NCI-H2227 (cell line): ENCODE measurements at regions not wholly inside any gene's neighbourhood (a gene's known extent, or its start where the extent isn't known, plus 50 kb on each side); places are given as distances from the start of the nearest gene placed in this dataset.
A peak's percentile ranks its signal among the peaks of the same experiment; 100 is the strongest.

Experiments
- DNase-seq: peaks from one replicate; lab custom pipeline; 2025; ENCODE audit not compliant: unreplicated experiment; lab: John Stamatoyannopoulos, UW

DNA sequence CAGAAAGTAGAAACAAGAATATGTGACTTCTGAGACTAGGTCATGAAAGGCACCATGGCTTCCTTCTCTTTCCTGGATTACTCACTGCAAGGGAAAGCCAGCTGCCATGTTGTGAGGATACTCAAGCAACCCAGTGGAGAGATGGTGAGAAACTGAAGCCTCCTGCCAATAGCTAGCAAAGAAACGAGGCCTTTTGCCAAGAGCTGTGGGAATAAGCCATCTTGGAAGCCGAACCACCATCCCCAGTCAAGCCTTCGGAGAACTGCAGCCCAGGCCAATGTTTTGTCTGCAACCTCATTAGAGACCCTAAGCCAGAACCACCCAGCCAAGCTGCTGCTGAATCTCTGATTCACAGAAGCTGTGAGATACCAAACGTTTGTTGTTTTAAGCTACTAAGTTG is 104.7 kb upstream of the CRHR1 start:
- no peak for DNase-seq

DNA sequence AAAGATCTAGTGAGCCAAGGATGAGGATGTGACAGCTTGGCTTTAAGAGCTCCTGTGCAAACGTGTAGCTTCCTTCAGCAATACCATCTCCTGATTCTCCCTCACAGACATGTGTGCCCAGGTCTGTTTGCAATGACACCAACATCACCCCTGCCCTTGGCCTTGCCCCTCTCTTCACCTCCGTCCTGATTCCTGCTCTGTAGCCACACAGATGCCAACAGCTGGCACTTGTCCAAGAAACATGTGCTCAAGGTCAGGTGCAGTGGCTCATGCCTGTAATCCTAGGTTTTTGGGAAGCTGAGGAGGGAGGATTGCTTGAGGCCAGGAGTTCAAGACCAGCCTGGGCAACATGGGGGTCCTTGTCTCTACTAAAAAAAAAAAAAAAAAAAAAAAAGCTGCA is 103.8 kb upstream of the CRHR1 start:
- no peak for DNase-seq

DNA sequence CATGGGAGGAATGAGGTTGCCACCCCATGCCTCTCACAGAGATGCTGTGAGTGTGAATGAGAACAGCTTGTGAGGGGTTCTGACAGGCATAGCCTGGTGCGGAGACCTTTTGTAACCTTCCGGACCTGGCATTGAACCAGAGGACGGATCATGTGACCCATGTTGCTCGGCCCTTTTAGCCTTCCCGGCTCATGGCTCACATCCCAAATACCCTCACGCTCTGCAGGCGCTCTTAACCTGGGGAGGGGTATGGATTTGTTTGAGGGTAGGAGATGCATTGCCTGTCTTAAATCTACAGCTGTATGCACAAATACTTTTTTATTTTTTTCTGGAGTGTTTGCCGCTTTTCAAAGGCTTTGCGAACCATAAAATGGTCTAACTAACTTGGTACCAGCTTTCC is 102.4 kb upstream of the CRHR1 start:
- no peak for DNase-seq

DNA sequence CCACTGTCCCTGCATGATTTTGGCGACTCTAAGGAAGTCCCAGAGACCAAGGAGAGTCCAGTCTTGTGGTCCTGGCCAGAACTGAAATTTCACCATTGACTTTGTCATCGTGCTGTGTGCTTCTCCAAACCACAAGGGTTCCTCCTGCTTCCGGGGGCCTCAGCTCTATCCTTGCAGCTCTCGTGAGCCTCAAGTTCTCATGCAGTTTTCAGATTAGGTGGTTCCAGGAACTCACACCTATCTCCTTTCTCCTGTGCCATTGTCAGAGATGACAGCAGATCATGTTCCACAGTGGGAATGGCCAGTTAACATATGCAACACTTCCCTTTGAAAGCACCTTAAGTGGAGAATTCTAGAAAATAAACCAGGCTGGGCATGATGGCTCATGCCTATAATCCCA is 97.9 kb upstream of the CRHR1 start:
- no peak for DNase-seq

DNA sequence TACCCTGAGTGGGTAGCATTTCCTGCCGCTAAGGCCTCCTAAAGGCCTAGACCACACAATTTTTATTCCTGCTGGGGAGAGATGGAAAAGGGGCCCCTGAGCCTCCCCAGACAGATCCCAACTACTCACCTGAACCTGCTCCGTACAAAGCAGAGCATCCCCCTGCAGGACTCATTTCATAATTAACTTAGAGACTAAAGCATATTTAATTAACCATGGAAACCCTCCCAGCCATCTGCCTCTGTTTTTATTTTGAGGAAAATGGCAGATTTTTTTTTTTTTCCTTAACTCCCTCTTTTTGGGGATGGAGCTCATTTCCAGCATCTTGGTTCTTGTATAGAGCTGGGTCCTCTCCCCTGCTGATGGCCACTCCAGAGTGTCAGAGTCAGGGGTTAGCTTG is 96.5 kb upstream of the CRHR1 start:
- no peak for DNase-seq

DNA sequence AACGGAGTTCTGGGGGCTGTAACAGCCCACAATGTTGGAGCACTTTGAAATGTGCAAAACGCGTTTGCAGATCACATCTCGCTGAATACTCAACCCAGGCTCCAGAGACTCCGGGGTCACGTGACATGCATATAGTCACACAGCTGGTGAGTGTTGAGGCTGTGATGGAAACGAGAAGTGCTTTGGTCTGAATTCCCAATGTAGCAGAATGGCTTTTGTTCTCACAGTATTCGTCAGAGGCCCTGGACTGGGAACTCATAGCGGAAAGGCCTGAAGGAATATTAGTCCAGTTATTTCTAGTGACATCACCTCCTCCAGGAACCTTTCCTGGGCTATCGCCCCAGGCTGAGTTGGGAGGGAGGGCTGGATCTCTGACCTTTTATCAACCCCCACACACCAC is 95.8 kb upstream of the CRHR1 start:
- no peak for DNase-seq

DNA sequence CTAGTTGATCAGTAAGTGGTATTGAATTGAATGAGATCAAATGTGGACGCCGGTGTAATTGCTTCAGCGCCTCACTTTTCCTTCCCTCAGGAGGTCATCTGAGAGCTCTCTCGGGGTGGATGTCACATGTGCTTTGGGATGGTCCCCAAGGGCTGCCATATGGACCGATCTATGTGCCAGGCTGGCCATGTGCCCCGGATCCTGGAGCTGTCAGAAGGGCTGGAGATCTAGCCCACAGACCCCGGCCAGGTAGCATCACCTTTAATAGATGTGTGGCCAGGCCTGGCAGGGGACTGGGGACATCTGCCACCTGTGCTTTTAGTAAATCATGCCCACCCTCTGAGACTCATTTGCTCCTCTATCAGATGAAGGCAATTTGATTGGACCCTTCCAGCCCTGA is 95.3 kb upstream of the CRHR1 start:
- no peak for DNase-seq

DNA sequence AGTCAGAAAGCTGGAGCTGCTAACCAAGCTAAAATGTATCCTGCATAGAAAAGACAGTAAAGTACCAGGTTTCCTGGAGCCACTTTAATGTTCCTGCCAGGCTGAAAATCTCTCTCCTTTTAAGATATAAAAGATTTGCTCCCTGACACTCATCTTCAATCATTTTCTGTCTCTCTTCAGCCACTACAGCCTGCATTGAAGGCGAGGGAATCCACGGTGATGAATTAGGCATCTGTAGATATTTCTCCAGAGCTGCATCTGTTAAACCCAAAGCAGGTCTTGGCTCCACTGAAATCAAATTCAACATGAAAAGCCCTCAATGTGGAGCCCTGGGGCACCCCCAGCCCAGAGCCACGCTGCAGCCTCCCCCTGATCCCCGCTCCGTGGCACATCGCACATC is 94.7 kb upstream of the CRHR1 start:
- no peak for DNase-seq

DNA sequence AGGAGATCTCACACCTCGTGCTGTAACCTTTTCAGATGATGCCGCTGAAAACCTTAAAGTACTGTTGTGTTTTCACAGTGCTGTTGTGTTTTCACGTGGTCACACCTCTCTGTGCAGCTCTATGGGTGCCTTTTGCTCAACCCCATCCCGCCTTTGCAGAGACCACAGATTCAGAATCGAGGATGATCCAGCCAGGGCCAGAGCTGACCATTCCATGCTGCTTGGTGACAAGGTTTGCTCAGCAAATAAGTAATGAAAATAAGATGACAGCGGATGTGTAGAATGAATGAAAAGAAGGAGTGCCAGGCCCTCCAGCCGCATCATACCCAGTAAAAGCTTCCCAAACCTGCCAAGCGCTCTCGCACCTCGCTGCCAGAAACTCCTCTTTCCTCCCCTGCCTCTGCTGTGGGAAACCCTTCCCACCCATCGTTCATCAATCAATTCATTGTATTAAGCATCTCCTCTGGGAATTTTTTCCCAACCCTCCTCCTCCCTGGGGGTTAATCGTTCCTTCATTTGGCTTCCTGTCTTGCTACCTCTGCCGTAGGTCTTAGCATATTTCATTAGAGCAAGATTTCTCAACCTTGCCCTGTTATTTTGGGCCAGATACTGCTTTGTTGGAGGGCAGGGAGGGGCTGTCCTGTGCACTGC is 93.4 kb upstream of the CRHR1 start:
- DNase-seq: no peak

DNA sequence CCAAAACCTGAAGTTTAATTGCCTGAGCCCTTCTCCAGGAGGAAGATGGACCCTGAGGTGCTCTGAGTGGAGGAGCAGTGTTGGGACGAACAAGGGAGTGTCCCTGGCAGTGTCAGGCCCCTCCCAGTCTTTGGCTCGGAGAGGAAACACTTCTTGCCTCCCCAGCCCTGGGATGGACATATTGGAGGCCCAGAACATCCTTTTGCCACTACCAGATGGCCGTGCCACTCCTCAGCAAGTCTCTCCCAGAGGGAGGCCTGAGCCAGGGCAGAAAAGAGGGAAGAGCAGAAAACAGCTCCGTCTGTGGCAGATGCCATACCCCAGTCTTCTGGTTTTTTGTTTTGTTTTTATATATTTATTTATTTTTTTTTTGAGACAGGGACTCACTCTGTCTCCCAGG is 91.5 kb upstream of the CRHR1 start:
- no peak for DNase-seq

DNA sequence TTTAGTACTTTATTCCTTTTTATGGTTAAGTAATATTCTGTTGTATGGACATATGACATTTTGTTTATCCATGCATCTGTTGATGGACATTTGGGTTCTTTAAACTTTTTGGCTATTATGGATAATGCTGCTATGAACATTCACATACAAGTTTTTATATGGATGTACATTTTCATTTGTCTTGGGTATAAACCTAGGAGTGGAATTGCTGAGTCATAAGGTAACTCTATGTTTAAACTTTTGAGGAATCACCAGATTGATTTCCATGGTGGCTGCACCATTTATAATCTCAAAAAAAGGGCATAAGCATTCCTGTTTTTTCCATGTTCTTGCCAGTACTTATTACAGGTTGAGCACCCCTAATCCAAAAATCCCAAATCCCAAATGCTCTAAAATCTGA is 90.3 kb upstream of the CRHR1 start:
- no peak for DNase-seq

DNA sequence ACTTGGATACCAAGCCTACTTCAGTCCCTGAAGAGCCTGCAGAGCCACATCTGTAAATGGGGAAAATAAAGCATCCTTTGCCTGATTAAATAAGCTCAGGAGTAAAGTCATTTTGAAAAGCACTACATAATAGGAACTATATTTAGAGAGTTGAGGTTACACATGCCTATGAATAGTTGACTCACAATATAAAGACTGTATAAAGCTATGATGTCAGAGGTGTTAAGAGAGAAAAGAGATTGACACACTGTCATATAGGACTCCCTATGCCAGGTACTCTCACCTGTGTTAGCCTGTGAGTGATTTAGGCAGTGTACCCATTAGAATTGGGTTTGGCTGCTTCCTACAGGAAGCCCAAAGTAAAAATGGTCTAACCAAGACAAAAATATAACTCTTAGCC is 87.7 kb upstream of the CRHR1 start:
- no peak for DNase-seq

DNA sequence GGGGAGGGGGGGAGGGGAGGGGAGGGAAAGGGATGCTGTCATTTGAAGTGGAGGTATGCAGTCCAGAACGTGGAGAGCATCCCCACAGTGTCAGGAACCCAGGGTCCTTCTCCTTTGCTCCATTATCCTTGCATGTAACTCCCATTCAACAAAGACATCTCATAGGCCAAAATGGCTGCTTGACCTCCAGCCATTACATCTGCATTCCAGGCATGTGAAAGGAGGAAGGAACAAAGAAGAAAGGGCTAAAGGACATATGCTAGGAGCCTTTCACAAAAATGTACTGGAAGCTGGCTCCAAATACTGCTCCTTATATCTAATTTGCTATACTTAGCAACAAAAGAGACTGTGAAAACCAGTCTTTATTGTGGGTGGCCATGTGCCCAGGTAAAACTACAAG is 87.0 kb upstream of the CRHR1 start:
- DNase-seq: no peak

DNA sequence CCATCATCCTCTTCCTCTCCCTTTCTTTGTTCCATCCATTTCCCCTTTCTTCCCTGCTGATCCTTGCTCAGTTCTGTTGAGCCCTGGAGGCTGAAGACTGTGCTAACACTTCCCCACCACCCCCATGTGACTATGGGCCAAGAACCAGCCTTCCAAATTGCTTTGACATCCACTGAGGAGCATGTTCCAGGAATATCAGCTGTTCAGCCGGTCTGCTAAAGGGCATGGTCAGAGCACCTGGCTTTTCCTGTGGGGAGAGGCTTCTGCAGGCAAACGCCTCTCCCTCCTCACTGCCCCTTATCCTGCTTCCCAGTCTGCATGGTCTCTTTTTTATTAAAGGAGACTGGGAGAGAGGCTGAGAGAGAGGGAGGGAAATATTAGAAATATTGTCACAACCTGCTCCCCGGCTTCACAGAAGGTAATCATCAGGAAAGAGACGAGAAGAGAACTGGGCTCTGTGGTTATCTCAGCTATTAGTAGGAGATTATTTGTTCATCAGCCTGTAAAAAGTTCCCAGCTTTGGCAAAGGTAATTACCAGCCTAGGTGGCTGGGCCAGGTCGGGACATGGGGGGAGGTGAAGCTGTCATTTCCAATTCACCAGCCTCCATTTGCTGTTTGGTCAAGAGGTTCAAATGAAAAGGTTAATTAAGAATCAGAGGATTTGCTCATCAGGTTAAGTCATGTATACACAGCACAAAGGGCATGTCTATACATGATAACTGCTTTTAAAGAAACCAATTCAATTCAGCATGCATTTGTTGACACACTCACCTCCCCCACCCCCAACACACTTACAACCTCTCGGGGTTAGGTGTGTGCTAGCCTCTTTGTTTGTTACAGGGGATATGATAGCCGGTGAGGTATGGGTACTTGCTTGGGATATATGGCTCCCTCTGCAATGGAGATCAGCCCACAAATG is 83.7 kb upstream of the CRHR1 start:
- DNase-seq: no peak

DNA sequence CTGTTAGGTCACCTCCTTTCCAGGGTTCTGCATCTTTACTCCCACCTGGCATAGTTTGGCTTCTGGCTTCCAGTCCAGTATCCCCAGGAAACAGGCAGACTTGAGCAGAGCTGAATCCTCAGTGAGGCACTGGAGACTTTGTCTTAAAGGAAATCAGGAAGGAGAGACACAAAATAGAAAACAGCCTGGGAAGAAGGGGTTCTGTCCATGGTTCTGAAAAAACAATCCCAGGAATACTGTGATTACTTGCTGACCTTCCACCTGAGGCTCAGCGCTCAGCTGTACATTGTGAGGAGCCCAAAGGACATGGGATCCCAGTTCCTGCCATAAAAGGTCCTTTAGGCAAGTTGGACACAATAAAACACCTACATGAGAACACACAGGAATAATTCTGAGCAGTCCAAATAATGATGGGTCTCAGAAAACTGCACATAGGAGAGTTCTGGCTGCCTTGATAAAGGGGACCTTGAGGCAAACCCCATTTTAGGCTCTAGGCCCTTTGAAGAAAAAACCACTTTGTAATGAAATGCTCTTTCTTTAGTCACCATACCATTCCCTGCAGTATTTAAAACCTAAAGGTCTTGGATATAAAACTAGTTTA is 81.4 kb upstream of the CRHR1 start:
- no peak for DNase-seq

DNA sequence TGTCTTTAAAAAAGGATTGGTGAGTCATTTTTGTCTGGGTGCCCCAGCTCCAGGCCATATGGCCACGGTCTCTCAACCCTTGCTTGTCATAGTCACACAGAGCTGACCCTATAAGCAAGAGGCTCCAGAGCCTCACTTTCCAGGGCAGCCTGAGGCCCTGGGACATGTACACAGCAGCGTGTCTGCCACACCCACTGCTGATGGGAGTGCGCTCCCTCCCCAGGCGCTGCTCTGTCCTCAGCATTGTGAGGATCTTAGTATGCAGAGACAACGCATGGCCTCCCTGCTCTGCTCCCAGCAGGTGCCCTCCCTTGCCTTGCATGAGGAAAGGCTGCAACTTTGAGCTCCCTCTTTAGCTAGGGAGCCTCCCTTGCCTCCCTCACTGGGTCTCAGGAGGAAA is 80.8 kb upstream of the CRHR1 start:
- DNase-seq: peak; percentile 32

DNA sequence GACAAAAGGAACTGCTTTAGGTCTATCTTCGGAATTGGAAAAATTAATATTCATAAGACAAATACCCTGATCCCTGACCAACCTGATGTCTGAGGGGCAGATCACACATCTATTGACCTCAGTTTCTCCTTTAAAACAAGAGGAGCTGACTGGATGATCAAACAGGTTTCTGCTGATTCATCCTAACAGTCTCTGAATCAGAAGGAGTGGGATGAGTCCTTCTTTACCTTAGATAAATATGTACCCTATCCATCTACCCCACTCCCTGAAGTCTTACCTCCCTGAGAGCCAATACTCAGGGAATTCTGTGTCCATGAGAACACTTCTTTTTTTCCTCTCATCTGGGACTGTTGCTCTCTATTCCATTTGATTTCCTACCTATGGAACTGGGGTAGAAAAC is 80.3 kb upstream of the CRHR1 start:
- DNase-seq: no peak

DNA sequence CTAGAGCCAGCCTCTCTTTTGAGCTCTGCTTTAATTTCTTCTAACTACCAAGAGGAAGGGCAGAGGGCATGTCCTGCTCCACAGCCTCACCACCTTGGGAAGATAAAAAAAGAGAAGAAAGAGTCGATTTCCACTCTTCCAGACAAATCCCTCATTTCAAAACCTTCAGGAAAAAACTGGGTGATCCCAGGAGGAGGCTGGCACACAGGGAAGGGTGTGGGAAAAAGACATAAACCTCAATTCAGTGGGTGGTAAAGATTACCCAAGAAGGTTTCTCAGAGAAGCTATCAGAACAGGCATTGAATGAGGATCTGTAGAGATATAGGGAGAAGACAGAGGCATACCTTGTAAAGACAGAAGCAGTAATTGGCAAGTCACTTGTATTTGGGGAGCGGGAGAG is 79.9 kb upstream of the CRHR1 start:
- no peak for DNase-seq

DNA sequence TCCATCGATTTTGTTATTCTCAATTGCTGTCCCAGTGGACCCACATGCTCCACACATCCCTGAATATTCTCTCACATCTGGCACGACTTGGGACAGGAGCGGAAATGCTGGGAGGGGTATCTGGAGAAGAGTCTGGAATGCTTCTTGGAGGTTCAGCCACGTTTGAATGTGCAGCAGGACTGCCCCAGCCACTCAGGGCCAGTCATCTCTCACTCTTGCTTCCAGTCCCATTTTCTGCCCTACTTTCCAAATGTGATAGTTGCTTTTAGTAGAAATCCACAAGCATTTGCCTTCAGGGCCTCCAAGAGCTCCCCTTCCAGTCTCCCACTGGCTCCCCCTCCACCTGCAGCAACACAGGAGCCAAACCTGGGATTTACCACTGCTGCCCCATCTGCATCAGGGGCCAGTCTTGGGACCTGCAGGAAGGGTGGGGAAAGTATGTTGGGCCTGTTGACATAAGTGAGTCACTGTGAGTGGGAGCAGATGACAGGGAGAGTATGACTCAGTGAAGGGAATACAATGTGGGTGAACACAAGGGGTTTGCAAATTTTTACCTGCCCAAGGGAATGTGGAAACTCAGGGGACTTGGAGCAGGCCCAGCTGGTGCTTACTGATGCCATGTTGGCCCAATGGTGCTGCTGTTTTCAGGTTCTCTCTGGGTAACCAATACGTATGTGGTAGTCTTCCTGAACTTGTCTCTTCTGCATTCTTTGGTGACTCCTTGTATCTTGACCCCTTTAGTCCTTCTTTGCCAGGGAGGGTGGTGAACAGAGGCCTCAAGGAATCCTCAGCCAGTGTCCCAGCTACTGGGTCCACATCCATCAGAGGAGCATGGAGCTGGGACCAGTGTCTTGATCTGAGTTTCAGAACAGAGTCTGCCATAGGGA is 78.8 kb upstream of the CRHR1 start:
- DNase-seq: no peak

DNA sequence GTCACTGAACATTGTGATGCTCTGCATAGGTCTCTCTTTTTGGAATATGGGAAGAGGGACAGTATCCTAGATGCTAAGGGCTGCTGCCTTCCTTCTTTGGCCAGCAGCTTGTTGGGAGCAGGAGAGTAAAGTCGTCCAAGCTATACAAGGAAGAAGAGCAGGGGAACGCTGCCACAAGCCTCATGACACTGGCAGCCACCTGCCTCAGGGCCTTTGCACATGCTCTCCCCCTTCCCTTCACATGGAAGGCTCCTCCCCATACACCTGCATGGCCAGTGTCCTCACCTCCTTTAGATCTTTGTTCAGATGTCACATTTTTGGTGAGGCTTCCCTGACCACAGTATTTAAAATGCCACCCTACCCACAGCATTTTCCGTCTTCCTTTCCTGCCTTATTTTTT is 78.1 kb upstream of the CRHR1 start:
- DNase-seq: no peak

DNA sequence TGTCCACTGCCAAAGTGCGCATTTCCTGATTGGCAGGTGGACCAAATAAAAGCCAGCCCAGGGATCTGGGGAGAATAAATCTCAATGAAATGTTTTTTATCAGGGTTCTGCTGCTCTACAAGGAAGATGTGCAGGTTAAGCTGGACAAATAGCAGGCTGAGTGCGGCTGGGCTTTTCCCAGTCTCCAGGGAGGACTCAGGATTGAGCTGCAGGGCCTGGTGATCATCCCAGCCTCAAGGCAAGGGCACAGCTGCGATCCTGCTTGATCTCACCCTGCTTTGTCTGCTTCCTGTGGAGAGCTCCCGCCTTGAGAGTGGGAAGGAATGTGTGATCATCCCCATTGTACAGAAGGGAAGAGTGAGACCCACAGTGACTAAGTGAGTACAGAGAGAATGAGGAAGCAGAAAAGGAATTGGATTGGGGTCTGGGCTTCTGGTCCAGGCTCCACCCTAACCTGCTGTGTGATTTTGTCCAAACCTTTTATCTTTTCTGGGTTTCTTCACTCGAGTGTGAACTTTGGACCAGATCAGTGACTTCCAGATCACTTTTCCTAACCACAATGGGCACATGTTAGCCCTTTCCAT is 75.3 kb upstream of the CRHR1 start:
- no peak for DNase-seq
